ENCODE measurements at regions not wholly inside any gene's neighbourhood (a gene's known extent, or its start where the extent isn't known, plus 50 kb on each side); places are given as distances from the start of the nearest gene placed in this dataset.
A peak's percentile ranks its signal among the peaks of the same experiment; 100 is the strongest.
"Not testable (repeated sequence)": the region's sequence is repeated elsewhere in the genome, so short reads cannot be mapped to it uniquely, and the experiment has no call there.

GRCh38 chr9:41075671-41076070, 52.8 kb downstream of the FOXD4L6 start:
- not testable (repeated sequence) for DNase-seq

GRCh38 chr9:41074356-41074942, 54.0 kb downstream of the FOXD4L6 start:
- peak; percentile 6 for DNase-seq

- peak; percentile 9 for DNase-seq
These were observed 54.8 kb downstream of the FOXD4L6 start for GRCh38 chr9:41073471-41074243.

GRCh38 chr9:41064125-41064795, 64.2 kb downstream of the FOXD4L6 start:
- DNase-seq, result peak; percentile 26

GRCh38 chr9:41063243-41063642, 65.2 kb downstream of the FOXD4L6 start:
- DNase-seq, result peak; percentile 17

- not testable (repeated sequence) for DNase-seq
These were observed 68.9 kb downstream of the FOXD4L6 start for GRCh38 chr9:41059603-41060002.

- DNase-seq, result not testable (repeated sequence)
These were observed 74.7 kb downstream of the FOXD4L6 start for GRCh38 chr9:41053666-41054363.

GRCh38 chr9:41048672-41049071, 79.8 kb downstream of the FOXD4L6 start:
- peak; percentile 5 for DNase-seq

- not testable (repeated sequence) for DNase-seq
These were observed 80.7 kb downstream of the FOXD4L6 start for GRCh38 chr9:41047792-41048191.

- not testable (repeated sequence) for DNase-seq
These were observed 83.6 kb downstream of the FOXD4L6 start for GRCh38 chr9:41044930-41045329.

- DNase-seq, result not testable (repeated sequence)
These were observed 85.0 kb downstream of the FOXD4L6 start for GRCh38 chr9:41043433-41043832.

GRCh38 chr9:41042111-41042510, 86.4 kb downstream of the FOXD4L6 start:
- not testable (repeated sequence) for DNase-seq

GRCh38 chr9:41040705-41041342, 87.7 kb downstream of the FOXD4L6 start:
- peak; percentile 5 for DNase-seq

- peak; percentile 74 for DNase-seq
These were observed 93.2 kb downstream of the FOXD4L6 start for GRCh38 chr9:41035276-41035675.

GRCh38 chr9:41034699-41035197, 93.7 kb downstream of the FOXD4L6 start:
- DNase-seq, result peak; percentile 97

- DNase-seq, result peak; percentile 79
These were observed 94.6 kb downstream of the FOXD4L6 start for GRCh38 chr9:41033877-41034276.

GRCh38 chr9:41033360-41033759, 95.1 kb downstream of the FOXD4L6 start:
- DNase-seq, result not testable (repeated sequence)

GRCh38 chr9:41026912-41027676, 101.4 kb downstream of the FOXD4L6 start:
- DNase-seq, result not testable (repeated sequence)

- DNase-seq, result not testable (repeated sequence)
These were observed 106.1 kb downstream of the FOXD4L6 start for GRCh38 chr9:41022365-41022764.

GRCh38 chr9:41019858-41020562, 108.5 kb downstream of the FOXD4L6 start:
- DNase-seq, result peak; percentile 38

GRCh38 chr9:41018948-41019347, 109.5 kb downstream of the FOXD4L6 start:
- DNase-seq, result not testable (repeated sequence)

Data from fibroblast of upper back skin (primary cell).